ENCODE measurements at regions not wholly inside any gene's neighbourhood (a gene's known extent, or its start where the extent isn't known, plus 50 kb on each side); places are given as distances from the start of the nearest gene placed in this dataset.

DNA sequence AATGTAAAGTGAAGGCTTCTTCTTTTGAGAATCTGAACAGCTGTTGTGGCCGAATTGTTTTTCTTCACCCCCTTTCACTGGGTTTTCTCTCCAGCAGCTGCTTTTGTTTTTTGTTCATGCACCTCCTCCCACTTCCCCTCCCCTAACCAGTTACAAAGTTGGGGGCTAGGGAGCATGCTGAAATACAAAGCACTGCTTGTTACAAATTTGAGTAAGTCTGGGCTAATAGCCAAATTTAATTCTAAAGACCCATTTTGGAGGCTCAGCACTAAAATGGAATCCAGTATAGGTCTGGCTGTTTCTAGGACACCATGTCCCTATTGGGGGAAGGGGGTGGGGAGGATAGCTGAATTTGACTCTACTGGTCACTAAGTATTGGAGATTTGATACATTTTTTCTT, 89.2 kb upstream of the GPM6B start:
- TF ChIP-seq, protein P1, sequence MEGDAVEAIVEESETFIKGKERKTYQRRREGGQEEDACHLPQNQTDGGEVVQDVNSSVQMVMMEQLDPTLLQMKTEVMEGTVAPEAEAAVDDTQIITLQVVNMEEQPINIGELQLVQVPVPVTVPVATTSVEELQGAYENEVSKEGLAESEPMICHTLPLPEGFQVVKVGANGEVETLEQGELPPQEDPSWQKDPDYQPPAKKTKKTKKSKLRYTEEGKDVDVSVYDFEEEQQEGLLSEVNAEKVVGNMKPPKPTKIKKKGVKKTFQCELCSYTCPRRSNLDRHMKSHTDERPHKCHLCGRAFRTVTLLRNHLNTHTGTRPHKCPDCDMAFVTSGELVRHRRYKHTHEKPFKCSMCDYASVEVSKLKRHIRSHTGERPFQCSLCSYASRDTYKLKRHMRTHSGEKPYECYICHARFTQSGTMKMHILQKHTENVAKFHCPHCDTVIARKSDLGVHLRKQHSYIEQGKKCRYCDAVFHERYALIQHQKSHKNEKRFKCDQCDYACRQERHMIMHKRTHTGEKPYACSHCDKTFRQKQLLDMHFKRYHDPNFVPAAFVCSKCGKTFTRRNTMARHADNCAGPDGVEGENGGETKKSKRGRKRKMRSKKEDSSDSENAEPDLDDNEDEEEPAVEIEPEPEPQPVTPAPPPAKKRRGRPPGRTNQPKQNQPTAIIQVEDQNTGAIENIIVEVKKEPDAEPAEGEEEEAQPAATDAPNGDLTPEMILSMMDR (IDR thresholded peaks at IDR 0.05), result no peak
- TF ChIP-seq POLR2AphosphoS5 (IDR thresholded peaks at IDR 0.05; ENCODE audit: low read depth, low read length), result no peak
